ENCODE measurements at regions not wholly inside any gene's neighbourhood (a gene's known extent, or its start where the extent isn't known, plus 50 kb on each side); places are given as distances from the start of the nearest gene placed in this dataset.

DNA sequence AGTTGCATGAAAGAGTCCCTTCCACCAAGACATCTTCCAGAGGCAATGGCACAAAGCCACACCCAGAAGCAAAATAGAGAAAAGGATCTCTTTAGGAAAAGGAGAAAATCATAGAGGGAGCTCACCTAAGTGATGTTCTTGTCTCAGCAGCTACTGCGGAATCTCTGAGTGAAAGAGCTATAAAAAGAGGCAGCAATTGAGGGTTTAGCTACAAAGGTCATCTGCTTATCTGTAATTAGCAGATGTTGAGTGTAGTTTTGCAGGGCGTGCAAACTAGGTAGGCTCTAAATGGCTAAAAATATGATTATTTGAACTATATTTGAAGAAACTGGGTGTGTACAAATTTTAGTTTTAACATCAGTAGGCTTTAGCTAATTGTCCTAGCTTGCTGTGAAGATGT lies 276.0 kb downstream of the HS3ST1 start:
- no peak for DNase-seq (ENCODE audit: low read depth)
- H3K27me3 ChIP-seq (ENCODE audit: control insufficient read depth, insufficient read depth, low read length): no peaks in the 10 kb centered on the region
- TF ChIP-seq, protein P1, sequence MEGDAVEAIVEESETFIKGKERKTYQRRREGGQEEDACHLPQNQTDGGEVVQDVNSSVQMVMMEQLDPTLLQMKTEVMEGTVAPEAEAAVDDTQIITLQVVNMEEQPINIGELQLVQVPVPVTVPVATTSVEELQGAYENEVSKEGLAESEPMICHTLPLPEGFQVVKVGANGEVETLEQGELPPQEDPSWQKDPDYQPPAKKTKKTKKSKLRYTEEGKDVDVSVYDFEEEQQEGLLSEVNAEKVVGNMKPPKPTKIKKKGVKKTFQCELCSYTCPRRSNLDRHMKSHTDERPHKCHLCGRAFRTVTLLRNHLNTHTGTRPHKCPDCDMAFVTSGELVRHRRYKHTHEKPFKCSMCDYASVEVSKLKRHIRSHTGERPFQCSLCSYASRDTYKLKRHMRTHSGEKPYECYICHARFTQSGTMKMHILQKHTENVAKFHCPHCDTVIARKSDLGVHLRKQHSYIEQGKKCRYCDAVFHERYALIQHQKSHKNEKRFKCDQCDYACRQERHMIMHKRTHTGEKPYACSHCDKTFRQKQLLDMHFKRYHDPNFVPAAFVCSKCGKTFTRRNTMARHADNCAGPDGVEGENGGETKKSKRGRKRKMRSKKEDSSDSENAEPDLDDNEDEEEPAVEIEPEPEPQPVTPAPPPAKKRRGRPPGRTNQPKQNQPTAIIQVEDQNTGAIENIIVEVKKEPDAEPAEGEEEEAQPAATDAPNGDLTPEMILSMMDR (IDR thresholded peaks at IDR 0.05; ENCODE audit: insufficient read depth, low read length, poor library complexity, severe bottlenecking): no peak
- no peak overlapping the region for H3K4me3 ChIP-seq (ENCODE audit: low read depth, low read length)
- H3K36me3 ChIP-seq (ENCODE audit: control insufficient read depth, insufficient read depth, low read length): no peaks in the 10 kb centered on the region

DNA sequence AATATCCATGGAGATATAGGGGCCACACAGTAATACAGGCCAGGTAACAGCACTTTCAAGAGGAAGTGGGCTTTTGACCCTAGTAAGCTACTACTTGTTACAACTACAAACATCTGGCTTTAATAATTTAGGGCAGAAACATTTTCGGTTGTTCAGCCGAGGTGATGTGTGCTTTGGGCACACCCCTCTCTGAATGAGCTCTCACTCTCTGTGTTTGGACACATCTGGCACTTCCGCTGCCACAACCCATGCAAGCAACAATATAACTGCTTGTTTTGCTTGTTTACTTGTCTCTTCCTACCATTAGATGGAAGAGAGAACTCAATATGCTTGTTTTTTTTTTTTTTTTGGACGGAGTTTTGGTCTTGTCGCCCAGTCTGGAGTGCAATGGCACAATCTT lies 277.2 kb downstream of the HS3ST1 start:
- H3K4me3 ChIP-seq (ENCODE audit: low read depth, low read length): no peak overlapping the region
- H3K36me3 ChIP-seq (ENCODE audit: control insufficient read depth, insufficient read depth, low read length): no peaks in the 10 kb centered on the region
- no peaks in the 10 kb centered on the region for H3K27me3 ChIP-seq (ENCODE audit: control insufficient read depth, insufficient read depth, low read length)
- TF ChIP-seq, protein P1 (IDR thresholded peaks at IDR 0.05; ENCODE audit: insufficient read depth, low read length, poor library complexity, severe bottlenecking): no peak
- no peak for DNase-seq (ENCODE audit: low read depth)

DNA sequence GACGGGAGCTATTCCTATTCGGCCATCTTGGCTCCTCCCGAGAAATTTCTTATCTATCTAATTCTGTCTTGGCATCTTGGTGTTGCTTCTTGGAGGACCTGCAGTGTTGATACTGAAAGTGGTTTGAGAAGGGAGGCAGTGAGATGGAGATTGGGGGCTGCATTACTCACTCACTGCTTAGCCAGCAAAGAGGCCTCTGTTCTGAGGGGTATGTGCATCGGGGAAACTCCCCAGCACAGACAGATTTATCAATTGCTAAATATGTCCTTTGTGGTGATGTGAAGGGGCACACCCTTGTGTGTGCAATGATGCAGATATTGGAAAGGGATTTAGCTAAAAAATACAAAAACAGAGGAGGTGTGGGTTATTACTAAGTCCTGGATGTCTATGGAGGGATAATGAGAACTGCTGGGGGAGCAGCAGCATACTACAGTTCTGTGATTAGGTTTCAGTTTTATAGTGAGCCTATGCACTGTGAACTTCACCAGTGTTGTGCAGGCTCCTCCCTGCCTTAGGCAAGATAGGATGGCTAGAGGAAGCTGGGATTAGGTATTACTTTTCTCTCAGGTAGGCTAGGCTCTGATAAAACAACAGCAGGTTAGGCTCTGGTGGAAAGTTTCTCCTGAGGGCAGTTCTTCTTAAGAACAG lies 279.0 kb downstream of the HS3ST1 start:
- H3K4me3 ChIP-seq (ENCODE audit: low read depth, low read length): no peak overlapping the region
- DNase-seq (ENCODE audit: low read depth): no peak

DNA sequence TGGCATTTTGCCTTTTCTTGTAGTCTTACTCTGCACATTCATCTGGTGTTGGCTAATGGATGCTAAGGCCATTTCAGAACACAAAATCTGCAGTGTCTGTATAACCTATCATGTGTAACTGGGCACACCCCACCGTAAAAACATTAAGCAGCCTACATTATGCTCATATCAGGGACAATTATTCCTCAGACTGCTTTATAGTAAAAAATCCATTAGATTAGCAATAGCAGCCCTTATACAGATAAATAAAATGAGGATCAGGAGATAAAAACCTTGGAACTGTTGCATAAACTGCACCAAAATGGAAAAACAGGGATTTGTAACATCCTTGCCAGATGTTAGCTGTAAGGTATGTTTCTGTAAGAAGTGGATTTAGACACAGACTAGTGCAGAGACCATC lies 288.8 kb downstream of the HS3ST1 start:
- no peak overlapping the region for H3K4me3 ChIP-seq (ENCODE audit: low read depth, low read length)
- no peak for DNase-seq (ENCODE audit: low read depth)
- TF ChIP-seq, protein P1 (IDR thresholded peaks at IDR 0.05; ENCODE audit: insufficient read depth, low read length, poor library complexity, severe bottlenecking): no peak
- H3K36me3 ChIP-seq (ENCODE audit: control insufficient read depth, insufficient read depth, low read length): no peaks in the 10 kb centered on the region
- H3K27me3 ChIP-seq (ENCODE audit: control insufficient read depth, insufficient read depth, low read length): no peaks in the 10 kb centered on the region

More for the DNA sequence above, 279.0 kb downstream of the HS3ST1 start:
- no peaks in the 10 kb centered on the region for H3K27me3 ChIP-seq (ENCODE audit: control insufficient read depth, insufficient read depth, low read length)
- H3K36me3 ChIP-seq (ENCODE audit: control insufficient read depth, insufficient read depth, low read length): no peaks in the 10 kb centered on the region
- TF ChIP-seq, protein P1 (IDR thresholded peaks at IDR 0.05; ENCODE audit: insufficient read depth, low read length, poor library complexity, severe bottlenecking): no peak

DNA sequence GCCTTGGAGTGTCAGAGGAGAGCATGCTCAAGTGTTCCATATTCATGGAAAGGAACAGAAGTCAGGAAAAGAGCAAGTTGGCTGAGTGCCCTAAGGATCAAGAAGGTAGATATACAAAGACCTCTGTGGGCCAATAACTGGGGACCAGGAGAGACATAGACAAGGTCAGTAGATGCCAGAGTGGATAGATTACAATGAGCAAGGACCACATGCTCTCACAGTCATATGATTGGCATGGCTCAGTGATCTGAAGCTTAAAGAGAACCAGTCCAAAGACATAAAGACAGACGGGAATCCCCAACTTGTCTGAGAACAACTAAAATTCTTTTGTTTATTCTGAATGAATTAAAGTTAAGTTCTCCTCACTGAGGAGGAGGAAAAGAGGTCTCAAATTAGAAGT lies 289.7 kb downstream of the HS3ST1 start:
- Histone ChIP-seq H3K36me3 (ENCODE audit: control insufficient read depth, insufficient read depth, low read length) (no peaks in the 10 kb centered on the region), H3K4me3 (ENCODE audit: low read depth, low read length) (no peak overlapping the region), H3K27me3 (ENCODE audit: control insufficient read depth, insufficient read depth, low read length) (no peaks in the 10 kb centered on the region)
- DNase-seq (ENCODE audit: low read depth): no peak
- TF ChIP-seq, protein P1 (IDR thresholded peaks at IDR 0.05; ENCODE audit: insufficient read depth, low read length, poor library complexity, severe bottlenecking): no peak

DNA sequence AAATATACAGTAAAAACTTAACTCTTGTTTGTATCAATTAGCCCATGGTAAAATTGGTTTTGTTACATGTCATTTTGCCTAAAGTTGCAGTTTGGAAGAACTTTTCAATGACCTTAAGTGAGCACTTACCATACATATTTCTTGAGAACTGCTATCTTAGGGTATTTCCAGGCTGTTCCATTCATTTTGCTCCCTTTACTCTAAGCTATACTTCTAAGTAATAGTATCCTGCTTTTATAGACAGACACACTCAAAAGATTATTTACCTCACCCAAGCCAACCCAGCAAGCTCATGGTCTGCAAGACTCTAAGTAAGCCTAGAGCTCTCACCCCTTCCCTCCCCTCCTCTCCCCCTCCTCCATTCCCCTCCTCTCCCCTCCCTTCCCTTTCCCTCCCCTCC lies 294.0 kb downstream of the HS3ST1 start:
- no peaks in the 10 kb centered on the region for H3K27me3 ChIP-seq (ENCODE audit: control insufficient read depth, insufficient read depth, low read length)
- no peaks in the 10 kb centered on the region for H3K36me3 ChIP-seq (ENCODE audit: control insufficient read depth, insufficient read depth, low read length)
- DNase-seq (ENCODE audit: low read depth): no peak
- TF ChIP-seq, protein P1 (IDR thresholded peaks at IDR 0.05; ENCODE audit: insufficient read depth, low read length, poor library complexity, severe bottlenecking): no peak
- no peak overlapping the region for H3K4me3 ChIP-seq (ENCODE audit: low read depth, low read length)

Measured in kidney epithelial cell (primary cell).